NCI-H226 (cell line): ENCODE measurements at regions not wholly inside any gene's neighbourhood (a gene's known extent, or its start where the extent isn't known, plus 50 kb on each side); places are given as distances from the start of the nearest gene placed in this dataset.

Experiments
- DNase-seq: peaks from one replicate; pipeline ENCODE4 v3.0.0-alpha.2; 2015

DNA sequence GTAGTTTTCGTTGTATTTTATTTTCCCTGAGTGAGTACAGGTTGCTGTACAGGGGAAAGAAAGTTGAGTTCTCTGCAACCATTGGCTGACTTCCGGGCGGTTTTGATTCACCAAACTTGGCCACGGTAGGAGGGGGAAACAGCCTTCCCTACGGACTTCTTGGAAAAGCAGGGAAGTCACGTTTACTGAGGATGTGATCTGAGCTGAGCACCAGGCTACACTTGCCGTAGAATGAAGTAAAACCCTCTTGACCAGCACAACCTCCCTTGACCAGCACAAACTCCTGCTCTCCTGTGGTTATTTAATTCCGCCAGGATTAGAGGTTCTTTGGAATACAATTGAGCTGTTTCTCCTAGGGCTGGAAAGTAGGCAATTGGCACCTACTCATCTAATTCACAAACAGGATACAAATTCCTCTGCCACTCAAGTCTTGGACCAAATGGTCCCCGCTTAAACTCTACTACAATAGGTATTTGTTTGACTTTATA, 242.0 kb upstream of the RBFOX1 start:
- no peak for DNase-seq

DNA sequence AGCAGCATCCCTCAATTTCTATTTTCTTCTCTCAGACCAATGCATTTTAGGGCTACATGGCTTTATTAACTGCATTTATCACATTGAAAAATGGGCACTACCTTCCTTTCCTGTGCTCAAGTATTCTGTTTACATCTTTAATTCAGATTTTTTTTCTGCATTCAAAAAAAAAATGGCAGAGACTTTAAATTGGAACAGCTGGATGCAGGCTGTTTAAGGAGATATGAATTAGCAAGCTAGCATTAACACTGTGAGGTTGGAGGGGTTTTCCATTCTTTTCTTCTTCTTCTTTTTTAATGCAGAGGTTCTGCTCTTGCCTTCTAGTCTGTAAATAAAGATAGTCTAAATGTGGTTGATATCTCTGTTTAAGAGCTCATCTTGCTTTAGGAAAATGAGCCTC, 242.9 kb upstream of the RBFOX1 start:
- no peak for DNase-seq

DNA sequence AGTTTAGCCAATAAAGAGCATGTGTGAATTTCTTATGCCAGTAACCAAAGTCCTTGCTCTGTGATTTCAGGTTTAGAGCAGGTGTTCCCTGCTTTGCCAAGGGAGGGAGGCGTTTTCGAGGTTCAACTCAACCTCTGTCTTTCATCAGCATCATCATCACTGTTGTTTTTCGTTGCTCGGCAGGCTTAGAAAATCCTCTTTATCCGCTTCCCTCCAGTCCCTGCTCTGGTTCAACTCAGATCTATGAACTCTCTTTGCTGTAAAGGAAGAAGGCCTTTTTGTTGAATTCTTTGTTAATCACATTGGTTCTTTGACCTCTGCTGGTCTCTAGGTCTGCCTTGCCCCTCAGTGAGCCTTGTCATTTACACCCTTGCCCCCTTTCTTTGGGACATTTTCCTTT, 243.9 kb upstream of the RBFOX1 start:
- DNase-seq, result no peak

DNA sequence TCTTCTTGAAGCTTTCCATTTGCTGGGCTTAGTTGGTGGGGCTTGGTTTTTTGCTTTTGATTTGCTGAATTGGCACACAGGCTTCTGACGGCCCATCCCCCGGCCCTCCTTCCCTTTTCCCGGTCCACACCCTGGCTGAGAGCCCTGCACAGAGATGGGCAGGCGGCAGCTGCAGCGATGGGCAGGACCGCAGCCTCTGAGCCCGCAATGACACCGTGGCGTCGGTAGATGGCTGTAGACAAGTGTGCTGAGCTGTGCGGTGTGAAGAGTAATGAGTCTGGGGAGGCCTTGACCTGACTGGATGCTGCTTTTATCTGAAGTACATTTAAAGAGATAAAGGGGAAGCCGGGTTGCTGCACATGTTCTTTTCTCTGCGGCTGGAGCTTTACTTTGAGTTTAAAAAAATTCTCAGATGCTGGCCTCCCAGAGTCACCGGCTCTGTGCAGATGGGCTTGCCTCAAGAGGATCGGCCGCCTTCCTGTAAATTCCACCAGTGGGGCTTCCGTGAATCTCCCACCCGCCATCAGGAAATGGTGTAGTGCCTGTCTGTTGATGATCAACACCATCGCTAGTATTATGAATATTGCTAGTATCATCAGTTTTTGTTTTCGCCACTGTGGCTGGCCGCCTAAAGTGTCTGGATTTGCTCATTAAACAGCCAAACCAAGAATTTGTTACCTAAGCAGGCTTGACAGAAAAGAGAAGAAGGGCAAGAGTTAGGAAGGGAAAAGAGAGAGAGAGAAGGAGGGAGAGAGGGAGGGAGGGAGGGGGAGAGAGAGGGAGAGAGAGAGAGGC, 245.6 kb upstream of the RBFOX1 start:
- peak; percentile 31 for DNase-seq

DNA sequence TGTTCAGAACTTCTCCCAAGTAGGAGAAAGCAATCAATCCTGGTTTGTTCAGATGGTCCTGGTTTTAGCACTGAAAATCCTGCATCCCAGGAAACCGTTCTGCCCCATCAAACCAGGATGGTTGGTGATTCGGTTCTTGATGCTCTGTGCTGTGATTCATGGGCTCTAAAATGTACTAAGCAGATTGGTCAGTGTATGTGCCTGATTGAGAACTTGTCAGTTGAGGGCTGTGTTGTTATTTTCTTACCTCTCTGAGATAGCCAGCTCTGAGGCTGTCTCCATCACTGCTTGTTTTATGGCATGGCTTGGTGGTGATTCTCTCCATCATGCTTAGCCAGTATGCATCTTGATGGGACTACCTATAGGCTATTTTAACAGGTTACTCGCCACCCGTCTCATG, 246.9 kb upstream of the RBFOX1 start:
- DNase-seq, result no peak

DNA sequence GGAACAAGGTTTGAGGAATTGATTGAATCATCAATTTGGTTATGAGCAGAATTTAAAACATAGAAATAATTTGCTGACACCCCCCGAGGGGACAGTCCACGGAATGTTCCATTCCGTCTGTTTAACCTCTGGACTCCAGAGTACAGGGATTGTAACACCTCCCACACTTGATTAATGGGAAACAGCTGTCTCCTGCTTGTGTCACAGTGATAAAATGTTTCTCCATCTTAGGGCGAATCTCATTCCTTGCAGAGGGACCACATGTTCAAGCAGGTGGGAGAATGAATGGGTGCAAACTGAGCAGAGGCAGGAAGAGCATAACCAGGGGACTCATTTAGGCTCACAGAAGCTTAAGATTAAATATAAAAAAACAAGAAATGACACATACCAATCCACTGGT, 249.5 kb upstream of the RBFOX1 start:
- no peak for DNase-seq

DNA sequence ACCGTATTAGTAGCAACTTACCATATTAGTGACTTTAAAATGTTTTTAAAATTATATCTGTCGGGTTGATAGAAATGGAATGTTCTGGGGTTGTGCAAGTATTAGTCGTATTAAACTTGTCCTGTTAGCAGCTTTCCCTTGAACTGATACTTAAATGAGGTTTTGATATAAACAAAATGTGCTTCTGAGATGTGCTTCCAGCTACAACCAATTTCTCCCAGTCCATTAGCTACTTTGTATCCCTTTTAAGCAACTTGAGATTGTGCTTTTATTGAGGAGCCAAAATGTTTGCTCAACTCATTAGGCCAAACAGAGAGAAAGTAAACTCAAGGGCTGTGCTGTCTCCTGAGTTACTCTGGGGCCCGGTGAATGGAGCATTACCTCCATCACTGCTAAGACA, 255.0 kb upstream of the RBFOX1 start:
- DNase-seq, result no peak

DNA sequence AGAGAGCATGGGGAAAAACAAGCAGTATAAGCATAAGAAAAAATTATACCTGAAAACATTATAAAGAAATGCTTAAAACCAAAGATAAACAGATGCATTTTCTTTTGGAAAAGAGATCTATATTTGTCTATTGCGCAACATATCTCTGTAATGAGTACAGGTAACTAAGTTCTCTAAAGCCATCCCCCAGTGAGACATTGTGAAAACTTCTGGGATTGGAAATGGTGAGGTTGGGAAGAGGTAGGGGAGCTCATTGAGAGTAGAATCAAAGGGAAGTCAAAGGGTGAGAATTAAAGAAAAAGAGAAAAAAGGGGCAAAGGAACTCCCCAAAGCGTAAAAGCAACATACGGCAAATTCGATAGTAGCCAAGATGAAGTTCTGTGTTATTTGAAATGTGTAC, 257.9 kb upstream of the RBFOX1 start:
- no peak for DNase-seq

DNA sequence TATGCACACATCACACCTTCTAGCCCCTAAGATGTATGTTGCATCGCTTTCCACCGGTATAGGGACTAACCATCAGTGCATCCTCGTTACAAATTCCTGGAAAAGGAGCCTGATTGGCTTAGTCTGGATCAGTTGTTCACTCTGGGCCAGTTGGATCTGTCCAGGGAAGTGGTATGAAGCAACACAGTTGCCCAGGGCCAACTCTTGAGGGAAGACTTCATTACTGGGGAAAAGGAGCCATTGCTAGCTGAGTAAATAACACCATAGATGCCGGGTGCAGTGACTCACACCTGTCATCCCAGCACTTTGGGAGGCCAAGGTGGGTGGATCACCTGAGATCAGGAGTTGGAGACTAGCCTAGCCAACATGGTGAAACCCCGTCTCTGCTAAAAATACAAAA, 275.2 kb upstream of the RBFOX1 start:
- no peak for DNase-seq

DNA sequence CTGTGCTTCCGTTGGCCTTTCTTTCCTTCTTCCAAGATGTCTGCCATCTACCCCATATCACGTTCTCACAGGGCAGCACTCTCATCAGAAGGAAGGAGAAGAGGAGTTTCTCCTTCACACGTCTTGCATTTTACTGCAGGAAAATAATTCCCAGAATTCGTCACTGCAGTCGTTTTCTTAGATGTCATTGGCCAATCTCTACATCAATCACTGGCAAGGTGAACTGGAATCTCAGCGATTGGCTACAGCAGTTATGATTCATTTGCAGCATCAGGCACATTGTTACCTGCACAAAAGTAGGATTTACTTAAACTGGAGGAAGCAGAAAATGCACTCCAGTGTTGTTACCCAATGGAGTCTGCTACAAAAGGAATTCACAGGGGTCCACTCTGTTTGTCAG, 277.2 kb upstream of the RBFOX1 start:
- DNase-seq, result no peak

DNA sequence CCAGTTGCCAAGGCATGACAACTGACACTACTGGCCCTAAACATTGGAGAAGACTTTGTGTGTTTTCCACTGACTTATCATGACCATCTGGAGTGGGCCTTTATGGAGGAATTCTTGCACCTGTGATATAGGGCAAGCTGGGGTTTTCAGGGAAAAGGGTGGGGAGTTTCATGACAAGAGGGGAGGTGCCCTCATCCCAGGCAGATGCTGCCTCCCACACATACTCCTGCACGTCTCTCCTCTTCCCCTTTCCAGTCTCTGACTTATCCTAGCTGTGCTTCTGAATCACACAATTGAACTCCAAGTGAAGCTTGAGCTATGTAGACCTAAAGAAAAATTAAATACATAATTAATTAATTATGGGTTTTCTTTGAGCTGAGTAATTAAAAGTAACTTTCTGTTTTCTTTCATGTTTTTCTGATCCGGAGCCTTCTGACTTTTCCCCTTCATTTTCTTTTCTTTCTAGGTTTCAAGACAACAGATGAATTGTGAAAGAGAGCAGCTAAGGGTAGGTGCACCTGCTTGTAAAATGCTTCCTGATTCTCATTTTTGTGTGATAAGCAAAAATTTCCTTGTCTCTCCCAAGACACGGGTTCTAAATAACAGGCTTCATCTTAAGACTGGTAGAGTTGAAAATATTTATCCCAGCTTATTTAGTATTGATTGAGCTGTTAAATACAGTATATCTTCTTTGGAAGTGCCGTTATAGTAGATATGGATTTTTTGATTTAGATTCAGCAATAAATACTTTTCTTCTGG, 280.9 kb upstream of the RBFOX1 start:
- no peak for DNase-seq

DNA sequence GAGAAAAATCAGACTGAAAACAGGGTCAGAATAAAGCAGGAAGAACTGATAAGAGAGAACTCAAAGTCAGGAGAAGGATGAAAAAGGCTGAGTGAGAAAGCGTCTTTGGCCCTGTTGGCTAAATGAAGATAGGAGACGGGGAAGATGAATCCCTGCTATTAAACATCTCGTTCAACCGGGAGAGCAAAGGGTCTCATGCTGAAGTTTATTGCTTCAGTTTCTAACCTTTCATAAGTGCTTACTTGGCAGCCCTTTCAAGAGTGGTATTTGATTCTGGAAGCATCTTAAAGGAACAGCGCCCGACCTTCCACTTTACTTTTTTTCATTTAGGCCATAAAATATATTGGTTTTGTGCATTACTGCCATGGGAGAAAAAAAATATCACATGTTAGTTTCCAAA, 288.3 kb upstream of the RBFOX1 start:
- no peak for DNase-seq

DNA sequence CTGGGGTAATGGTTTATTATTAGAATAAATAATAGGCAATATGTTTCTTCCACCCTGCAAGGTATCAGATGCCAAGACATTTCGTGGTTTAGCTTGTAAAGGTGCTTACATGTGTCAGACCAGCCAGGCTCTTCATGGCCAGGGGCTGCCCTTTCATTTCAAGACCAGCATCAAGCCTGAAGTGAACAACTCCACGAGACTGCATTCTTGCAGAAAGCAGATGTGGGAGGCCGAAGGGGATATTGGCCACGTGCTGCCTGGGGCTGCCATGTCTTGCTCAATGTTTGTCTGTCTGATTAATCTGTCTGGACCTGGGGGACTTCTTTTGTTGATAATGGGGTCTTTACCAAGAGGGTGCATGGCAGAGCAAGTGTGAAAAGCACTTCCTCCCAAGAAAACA, 294.2 kb upstream of the RBFOX1 start:
- no peak for DNase-seq

DNA sequence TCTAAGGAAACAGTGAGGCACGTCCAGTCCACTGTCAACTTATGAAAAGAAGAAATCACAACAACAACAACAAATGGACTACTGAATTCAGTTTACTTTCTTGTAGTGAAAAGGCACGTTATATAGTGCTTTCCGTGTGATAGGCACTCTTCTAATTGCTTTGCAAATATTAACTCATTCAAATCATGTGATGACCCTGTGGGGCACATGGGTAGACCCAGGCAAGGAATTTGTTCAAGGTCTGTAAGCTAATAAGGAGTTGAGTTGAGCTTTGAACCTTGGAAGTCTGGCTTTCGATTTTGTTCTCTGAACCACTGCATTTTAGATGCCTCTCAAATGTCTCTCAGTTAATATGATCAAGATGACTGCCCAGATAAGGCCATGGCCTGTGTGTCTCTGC, 295.1 kb upstream of the RBFOX1 start:
- DNase-seq, result no peak

DNA sequence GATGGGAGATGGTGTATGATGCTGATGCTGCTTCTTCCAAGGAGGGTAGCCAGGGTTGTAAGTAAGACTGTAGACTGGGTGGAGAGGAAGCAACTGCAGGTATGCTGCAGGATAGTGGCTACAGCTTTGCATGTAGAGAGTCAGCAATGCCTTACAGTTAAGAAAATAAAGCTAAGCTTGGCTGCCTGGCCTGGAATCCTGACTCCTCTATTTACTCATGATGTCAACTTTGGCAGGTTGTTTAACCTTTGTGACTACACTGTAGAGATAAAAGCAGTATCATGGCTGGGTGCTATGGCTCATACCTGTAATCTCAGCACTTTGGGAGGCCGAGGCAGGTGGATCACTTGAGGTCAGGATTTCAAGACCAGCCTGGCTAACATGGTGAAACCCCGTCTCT, 301.6 kb upstream of the RBFOX1 start:
- no peak for DNase-seq

DNA sequence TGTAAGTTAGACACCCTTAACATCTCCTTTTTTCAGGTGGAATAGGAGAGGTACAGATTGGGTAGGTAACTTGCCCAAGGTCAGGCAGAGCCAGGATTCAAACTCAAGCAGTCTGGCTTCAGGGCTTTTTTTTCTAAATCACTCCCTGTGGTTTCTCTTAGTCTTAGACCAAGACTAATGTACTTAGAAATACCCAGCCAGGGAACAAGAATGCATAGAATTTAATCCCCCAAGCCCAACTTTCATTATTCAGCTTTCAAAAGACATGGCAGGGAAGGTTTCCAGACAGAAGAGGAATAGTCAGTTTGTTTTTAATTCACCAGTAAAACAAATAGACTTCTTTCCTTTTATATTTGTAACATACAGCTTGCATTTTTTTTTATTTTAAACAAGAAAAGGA, 305.2 kb upstream of the RBFOX1 start:
- DNase-seq, result no peak

DNA sequence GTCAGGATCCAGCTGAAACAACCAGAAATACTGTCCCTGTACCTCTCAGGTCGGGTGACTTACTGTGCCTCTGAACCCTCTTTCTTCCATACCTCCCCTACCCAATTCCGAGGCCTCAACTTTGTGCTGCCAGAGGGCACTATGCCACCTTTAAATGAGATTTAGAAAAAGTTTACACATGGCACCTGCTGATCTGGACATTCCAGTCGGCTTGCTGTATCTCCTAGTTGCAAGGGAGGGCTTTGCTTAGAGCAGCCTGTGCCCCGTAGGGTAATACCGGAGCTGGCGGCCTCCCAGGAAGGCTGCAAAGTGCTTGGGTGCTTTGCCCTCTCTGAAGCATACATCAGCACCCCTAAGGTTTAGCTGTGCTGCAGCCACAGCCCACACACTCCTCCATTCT, 306.0 kb upstream of the RBFOX1 start:
- DNase-seq, result no peak

DNA sequence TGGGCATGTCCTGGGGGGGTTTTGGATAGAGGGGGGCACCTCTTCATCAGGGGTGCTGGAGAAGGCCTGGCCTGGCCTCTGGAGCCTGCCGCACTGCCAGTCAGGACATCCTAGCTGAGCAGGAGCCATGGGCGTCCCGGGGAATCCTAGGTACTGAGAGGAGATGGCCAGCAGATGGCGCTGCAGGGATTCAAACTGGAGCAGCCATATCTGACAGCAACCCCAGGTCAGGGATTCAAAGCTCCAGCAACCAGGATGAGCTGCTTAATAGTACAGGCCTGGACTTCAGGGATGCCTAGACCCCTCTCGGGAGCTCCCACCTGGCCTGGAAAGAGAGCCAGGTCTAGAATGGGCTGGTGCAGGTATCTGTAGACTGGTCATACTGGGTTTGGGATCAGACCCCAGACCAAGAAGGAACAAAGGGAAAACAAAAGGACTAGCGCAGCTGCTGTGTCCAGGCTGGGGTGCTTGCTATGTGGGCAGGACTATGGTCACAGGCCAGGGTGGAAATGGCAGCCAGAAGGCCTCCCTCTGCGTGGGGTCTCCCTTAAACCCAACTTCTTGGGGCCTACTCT, 306.9 kb upstream of the RBFOX1 start:
- peak; percentile 57 for DNase-seq

DNA sequence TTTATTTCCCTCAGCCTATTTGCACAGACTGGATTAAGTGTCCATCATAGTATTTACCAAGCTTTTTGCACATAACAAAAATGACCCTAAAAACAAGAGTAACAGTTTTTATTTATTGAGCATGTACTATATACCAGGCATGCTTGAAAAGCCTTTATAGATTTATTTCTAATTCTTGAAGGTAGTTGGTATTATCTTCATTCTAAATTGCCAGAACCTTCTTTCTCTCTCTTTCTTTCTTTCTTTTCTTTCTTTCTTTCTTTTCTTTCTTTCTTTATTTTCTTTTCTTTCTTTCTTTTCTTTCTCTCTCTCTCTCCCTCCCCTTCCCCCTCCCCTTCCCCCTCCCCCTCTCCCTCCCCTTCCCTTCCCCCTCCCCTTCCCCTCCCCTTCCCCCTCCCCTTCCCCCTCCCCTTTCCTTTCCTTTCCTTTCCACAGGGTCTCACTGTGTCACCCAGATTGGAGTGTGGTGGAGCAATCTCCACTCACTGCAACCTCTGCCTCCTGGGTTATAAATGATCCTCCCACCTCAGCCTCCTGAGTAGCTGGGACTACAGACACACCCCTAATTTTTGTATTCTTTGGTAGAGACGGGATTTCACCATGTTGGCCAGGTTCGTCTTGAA, 310.9 kb upstream of the RBFOX1 start:
- DNase-seq, result no peak

DNA sequence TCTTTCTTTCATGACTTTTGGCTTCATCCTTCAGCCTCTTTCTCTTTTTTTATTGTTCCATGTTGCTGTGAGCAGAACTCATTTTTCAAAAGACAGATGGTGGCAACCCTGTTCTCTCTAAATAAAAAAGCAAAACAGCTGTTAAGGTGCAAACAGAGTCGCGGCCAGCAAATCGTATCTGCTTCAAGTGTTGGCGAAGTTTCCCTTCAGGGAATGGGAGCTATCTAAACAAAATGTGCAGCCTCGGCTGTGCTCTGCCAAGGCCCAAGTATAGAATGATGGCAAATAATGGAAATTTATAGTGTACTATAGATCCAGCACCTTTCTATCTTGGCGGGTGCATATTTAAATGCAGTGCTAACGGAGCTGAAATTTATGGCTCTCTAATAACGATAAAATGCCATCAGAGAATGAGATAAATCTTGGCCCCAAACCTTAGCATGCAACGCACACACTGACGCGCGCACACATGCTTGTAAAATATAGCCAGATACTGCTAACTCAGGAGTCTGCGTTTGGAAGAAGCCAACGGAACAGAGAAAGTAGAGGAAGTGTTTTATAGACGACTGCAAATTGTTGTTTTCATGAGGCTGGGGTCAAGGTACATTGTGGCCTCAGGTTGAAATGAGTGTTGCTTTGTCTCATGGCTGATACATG, 315.5 kb upstream of the RBFOX1 start:
- no peak for DNase-seq

DNA sequence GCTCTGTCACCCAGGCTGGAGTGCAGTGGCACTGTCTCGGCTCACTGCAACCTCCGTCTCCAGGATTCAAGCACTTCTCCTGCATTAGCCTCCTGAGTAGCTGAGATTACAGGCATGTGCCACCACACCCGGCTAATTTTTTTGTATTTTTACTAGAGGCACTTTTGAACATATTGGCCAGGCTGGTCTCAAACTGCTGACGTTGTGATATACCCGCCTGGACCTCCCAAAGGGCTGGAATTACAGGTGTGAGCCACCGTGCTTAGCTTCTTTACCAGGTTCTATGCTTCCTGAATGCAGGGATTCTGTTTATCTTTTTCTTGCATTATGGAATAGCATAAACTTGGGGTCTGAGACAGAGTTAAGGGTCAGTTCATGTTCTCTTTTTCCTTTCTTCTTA, 317.9 kb upstream of the RBFOX1 start:
- DNase-seq, result no peak

DNA sequence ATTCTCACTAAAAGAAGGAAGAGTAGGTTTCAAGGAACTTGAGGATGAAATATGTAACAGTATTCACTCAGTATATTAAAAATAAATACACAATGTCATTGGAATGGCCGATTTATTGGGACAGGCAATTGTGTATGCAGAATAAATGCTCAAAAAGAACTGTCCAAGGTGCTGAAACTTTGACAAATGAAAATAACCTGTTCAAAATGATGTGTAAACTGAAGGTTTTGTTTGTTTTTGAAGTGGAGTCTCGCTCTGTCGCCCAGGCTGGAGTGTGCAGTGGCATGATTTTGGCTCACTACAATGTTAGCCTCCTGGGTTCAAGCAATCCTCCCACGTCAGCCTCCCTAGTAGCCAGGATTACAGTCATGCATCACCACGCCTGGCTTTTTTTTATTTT, 318.7 kb upstream of the RBFOX1 start:
- no peak for DNase-seq

DNA sequence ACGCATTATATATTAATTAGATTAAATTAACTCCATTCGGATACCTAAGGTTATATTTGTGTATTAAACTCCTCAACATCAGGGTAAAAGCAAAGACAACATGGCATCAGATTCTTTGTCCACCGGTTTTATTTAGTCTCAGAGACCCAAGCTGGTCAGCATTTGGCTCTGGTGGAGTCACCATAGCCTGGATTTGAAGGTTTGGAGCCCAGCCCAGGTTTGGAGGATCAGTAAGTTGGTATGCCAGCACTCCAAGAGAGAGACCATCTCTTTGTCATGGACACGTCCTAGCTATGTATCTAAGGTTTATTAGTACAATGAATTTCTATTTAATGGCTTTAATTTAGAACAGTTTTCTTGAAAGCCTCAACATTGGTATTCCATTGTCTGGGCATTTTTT, 328.4 kb upstream of the RBFOX1 start:
- no peak for DNase-seq
